Lung (tissue), 11 donors: ENCODE measurements at regions not wholly inside any gene's neighbourhood (a gene's known extent, or its start where the extent isn't known, plus 50 kb on each side); places are given as distances from the start of the nearest gene placed in this dataset.

Experiments
- ATAC-seq: fragments of 200-7000 bp; cut with Tn5 transposase; one replicate; pipeline ENCODE4 v1.9.1; 2020; ENCODE audit warnings: moderate number of reproducible peaks; ENCODE audit not compliant: insufficient read depth, low FRiP score
- DNase-seq, 3 donors: peaks; one replicate each; pipeline ENCODE4 v3.0.0-alpha.2; 2013 to 2017
- H3K27ac ChIP-seq, 2 donors: one replicate each; pipeline ENCODE4 v1.5.1; 2013; ENCODE audit warnings: mild to moderate bottlenecking in 2 of 2, moderate library complexity in 2 of 2, control low read depth in 1 of 2, inconsistent platforms in 1 of 2, low read depth in 1 of 2, low read length in 1 of 2
- H3K27me3 ChIP-seq, 3 donors: one replicate each; pipeline ENCODE4 v1.5.1; 2013; ENCODE audit warnings: low read length in 2 of 3; ENCODE audit not compliant: control insufficient read depth in 3 of 3, insufficient read depth in 3 of 3
- H3K36me3 ChIP-seq, 4 donors: one replicate each; pipeline ENCODE4 v1.5.1; 2013; ENCODE audit warnings: low read length in 4 of 4, mild to moderate bottlenecking in 1 of 4, moderate library complexity in 1 of 4; ENCODE audit not compliant: control insufficient read depth in 4 of 4, insufficient read depth in 4 of 4
- H3K4me1 ChIP-seq, 5 donors: one replicate each; pipeline ENCODE4 v1.5.1; 2013; ENCODE audit warnings: low read length in 5 of 5, mild to moderate bottlenecking in 2 of 5, moderate library complexity in 1 of 5; ENCODE audit not compliant: control insufficient read depth in 5 of 5, insufficient read depth in 5 of 5
- H3K4me3 ChIP-seq: one replicate; pipeline ENCODE4 v1.5.1; 2013; ENCODE audit warnings: mild to moderate bottlenecking, control low read depth, moderate library complexity
- H3K9ac ChIP-seq, 2 donors: one replicate each; pipeline ENCODE4 v1.5.1; 2013; ENCODE audit warnings: low read length in 2 of 2, control low read depth in 1 of 2; ENCODE audit not compliant: insufficient read depth in 1 of 2
- H3K9me3 ChIP-seq, 4 donors: one replicate each; pipeline ENCODE4 v1.5.1; 2013; ENCODE audit warnings: low read length in 3 of 4, mild to moderate bottlenecking in 1 of 4, moderate library complexity in 1 of 4; ENCODE audit not compliant: control insufficient read depth in 4 of 4, insufficient read depth in 3 of 4
- CTCF ChIP-seq: IDR thresholded peaks from 2 replicates; pipeline ENCODE4 v1.5.1; 2012; ENCODE audit warnings: mild to moderate bottlenecking; ENCODE audit errors: control extremely low read depth, extremely low read depth
- WGBS, 2 donors: extraction: QIAGEN DNeasy Blood & Tissue Kit; methylation state at CpG; one replicate each; pipeline ENCODE4 v1.1.7; 2013; 5-methylcytosine and 5-hydroxymethylcytosine counted together
- donor health status: control.
- donor health status: control.
- donor health status: Bipolar disorder and iron deficiency.
- donor health status: healthy.
- donor health status: DM: yes; HTN: yes; CAD: no.

GRCh38 chr11:119518746-119519730 is 96.1 kb upstream of the THY1 start:
- no peaks in the 10 kb centered on the region for H3K4me1 ChIP-seq
- no peak for ATAC-seq
- 60 to 68% methylated on average over 12 of the region's 12 CpGs for WGBS, 2 donors

DNA sequence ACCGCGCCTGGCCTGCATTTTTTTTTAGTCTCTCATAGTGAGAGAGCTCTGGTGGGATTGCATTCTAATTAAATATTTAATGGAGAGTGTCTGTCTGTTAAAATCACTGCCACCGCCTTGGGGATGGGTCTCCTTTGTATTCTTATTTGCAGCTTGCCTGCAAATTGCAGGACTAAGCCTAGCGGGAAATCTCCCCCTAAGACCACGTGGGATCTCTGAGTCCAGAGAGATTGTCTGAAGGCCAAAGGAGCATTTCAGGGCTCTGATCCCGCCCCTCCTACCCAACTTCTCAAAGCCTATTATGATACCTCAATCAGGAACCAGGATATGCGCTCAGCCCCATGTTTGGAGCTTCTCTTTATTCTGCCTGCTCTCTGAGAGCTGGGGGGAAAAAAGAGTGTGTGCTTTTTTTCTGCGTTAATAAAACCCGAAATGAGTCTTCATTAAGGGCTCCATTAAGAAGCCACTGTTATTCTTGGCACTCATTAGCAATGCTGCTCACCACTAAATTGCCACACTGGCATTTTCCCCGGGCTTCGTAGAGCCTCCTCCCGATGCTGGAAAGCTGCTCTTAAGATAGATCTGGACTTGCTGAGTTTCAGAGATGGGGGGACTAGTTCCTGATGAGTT is 92.9 kb upstream of the THY1 start:
- WGBS, 2 donors, result 84 to 87% methylated on average over 12 of the region's 12 CpGs
- H3K36me3 ChIP-seq, result no peaks in the 10 kb centered on the region
- TF ChIP-seq CTCF, result no peak
- no peak overlapping the region for H3K9ac ChIP-seq
- H3K4me3 ChIP-seq, result no peak overlapping the region
- no peak overlapping the region for H3K27ac ChIP-seq
- H3K4me1 ChIP-seq, result no peaks in the 10 kb centered on the region
- H3K27me3 ChIP-seq, result peaks cover 0 to 6% (median 0%) of the 10 kb centered on the region in 3 donors
- ATAC-seq (no peak), DNase-seq (no peak)
- H3K9me3 ChIP-seq, result no peaks in the 10 kb centered on the region

More at GRCh38 chr11:119518746-119519730, 96.1 kb upstream of the THY1 start:
- Histone ChIP-seq H3K36me3 (no peaks in the 10 kb centered on the region), H3K9me3 (no peaks in the 10 kb centered on the region), H3K27me3 (peaks cover 0 to 3% (median 0%) of the 10 kb centered on the region in 3 donors), H3K9ac (no peak overlapping the region), H3K27ac (no peak overlapping the region), H3K4me3 (no peak overlapping the region)
- no peak for TF ChIP-seq CTCF
- peak; percentile 65 to 84 (median 66) for DNase-seq

DNA sequence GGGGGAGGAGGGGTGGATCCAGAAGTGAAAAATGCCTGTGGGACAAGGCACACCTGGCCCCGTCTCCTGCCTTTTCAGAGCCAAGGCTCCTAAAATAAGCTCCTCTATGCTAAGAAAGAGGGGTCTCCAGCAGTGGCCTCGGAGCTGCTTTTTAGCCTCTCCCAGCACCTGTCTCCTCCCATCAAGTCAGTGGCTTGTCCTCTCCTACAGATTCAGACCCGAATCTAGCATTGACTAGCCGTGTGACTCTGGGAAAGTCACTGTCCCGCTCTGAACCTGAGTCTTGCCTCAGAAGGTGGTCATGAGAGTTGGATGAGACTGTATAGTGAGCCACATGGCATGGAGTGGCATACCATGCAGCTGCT is 90.8 kb upstream of the THY1 start:
- 81 to 87% methylated on average over 5 of the region's 5 CpGs for WGBS, 2 donors
- Histone ChIP-seq H3K9me3 (no peaks in the 10 kb centered on the region), H3K27me3 (peaks cover 0 to 6% (median 0%) of the 10 kb centered on the region in 3 donors), H3K4me3 (no peak overlapping the region), H3K27ac (no peak overlapping the region), H3K36me3 (no peaks in the 10 kb centered on the region), H3K4me1 (no peaks in the 10 kb centered on the region), H3K9ac (no peak overlapping the region)
- no peak for TF ChIP-seq CTCF
- ATAC-seq (no peak), DNase-seq (no peak)
